Ovary (tissue), 7 donors: ENCODE measurements at regions not wholly inside any gene's neighbourhood (a gene's known extent, or its start where the extent isn't known, plus 50 kb on each side); places are given as distances from the start of the nearest gene placed in this dataset.

Experiments used
- DNase-seq, 5 donors: peaks; one replicate each; pipeline ENCODE4 v3.0.0-alpha.2; 2019 to 2020
- H3K27ac ChIP-seq, 2 donors: fragments of 200-600 bp; one replicate each; pipeline versions ENCODE4 v1.5.1 to v1.8.0; 2019 to 2022
- H3K27me3 ChIP-seq: fragments of 200-600 bp; one replicate; pipeline ENCODE4 v1.8.0; 2022
- H3K36me3 ChIP-seq: fragments of 200-600 bp; sonication (generic); one replicate; pipeline ENCODE4 v1.5.1; 2019
- H3K4me1 ChIP-seq: one replicate; pipeline ENCODE4 v1.8.1; 2013; ENCODE audit warnings: mild to moderate bottlenecking, moderate library complexity; ENCODE audit not compliant: insufficient read depth
- H3K4me3 ChIP-seq: fragments of 200-600 bp; sonication (generic); one replicate; pipeline ENCODE4 v1.5.1; 2017
- H3K9me3 ChIP-seq, 2 donors: fragments of 200-600 bp in 1 of 2; sonication (generic) in 1 of 2; one replicate each; pipeline versions ENCODE4 v1.5.1 to v1.8.1; 2013 to 2019; ENCODE audit warnings: mild to moderate bottlenecking in 1 of 2, moderate library complexity in 1 of 2
- CTCF ChIP-seq, 3 donors: fragments of 450-650 bp in 2 of 3; fragments of 200-600 bp in 1 of 3; IDR thresholded peaks; one replicate each; pipeline versions ENCODE4 v1.5.1 to v1.8.0; 2016 to 2022; ENCODE audit warnings: antibody characterized with exemption in 3 of 3, mild to moderate bottlenecking in 1 of 3
- EP300 ChIP-seq: sonication (generic); formaldehyde crosslinking; IDR thresholded peaks from one replicate; pipeline ENCODE4 v1.6.1; 2017; ENCODE audit warnings: antibody characterized with exemption
- POLR2A ChIP-seq: fragments of 450-650 bp; IDR thresholded peaks from one replicate; pipeline ENCODE4 v1.6.1; 2017; ENCODE audit warnings: antibody characterized with exemption, mild to moderate bottlenecking, moderate library complexity
- WGBS, 3 donors: extraction: QIAGEN DNeasy Blood & Tissue Kit in 1 of 3; methylation state at CpG; one replicate each; pipeline versions ENCODE4 v1.1.5 to v1.1.7; 2013 to 2017; 5-methylcytosine and 5-hydroxymethylcytosine counted together
- intact Hi-C, 4 donors: fragments of 100-400 bp; cut with DNase I; formaldehyde crosslinking; loops; one replicate each; pipeline versions ENCODE4 v1.11.0 to v1.15.1; 2022 to 2023
- donor health status: DM: no; HTN: no; CAD: no; lungs with moderate emphysema.
- donor health status: DM: no; HTN: no; CAD: no.
- donor health status: Bipolar disorder and iron deficiency.
- donor health status: DM: no; HTN: no; CAD: no.
- donor health status: DM: yes; HTN: yes; CAD: no.

- Histone ChIP-seq H3K27me3 (no peaks in the 10 kb centered on the region), H3K4me3 (no peak overlapping the region), H3K4me1 (peaks cover 1% of the 10 kb centered on the region), H3K9me3 (no peaks in the 10 kb centered on the region), H3K36me3 (no peaks in the 10 kb centered on the region), H3K27ac (no peak overlapping the region)
- intact Hi-C loops: no loop called here
- 75 to 81% (median 77%) methylated on average over 4 of the region's 4 CpGs for WGBS, 3 donors
- no peak for DNase-seq
- TF ChIP-seq POLR2A (no peak), EP300 (no peak), CTCF (IDR thresholded peaks at IDR 0.05) (no peak)
Observed at GRCh38 chr5:106306313-106307028, 1364.3 kb downstream of the EFNA5 start.

- intact Hi-C loops: no loop called here
- H3K9me3 ChIP-seq: no peaks in the 10 kb centered on the region
- WGBS, 3 donors: 81 to 87% (median 84%) methylated on average over 2 of the region's 2 CpGs
- DNase-seq: no peak
- H3K4me3 ChIP-seq: no peak overlapping the region
- no peak for TF ChIP-seq CTCF (IDR thresholded peaks at IDR 0.05)
- TF ChIP-seq EP300: no peak
- TF ChIP-seq POLR2A: no peak
- no peaks in the 10 kb centered on the region for H3K4me1 ChIP-seq
- no peaks in the 10 kb centered on the region for H3K36me3 ChIP-seq
- no peaks in the 10 kb centered on the region for H3K27me3 ChIP-seq
- H3K27ac ChIP-seq: no peak overlapping the region
Observed at GRCh38 chr5:106303911-106304310, 1366.8 kb downstream of the EFNA5 start.

GRCh38 chr5:106292654-106293053 is 1378.1 kb downstream of the EFNA5 start:
- no peaks in the 10 kb centered on the region for H3K27me3 ChIP-seq
- no peak for DNase-seq
- H3K4me1 ChIP-seq: no peaks in the 10 kb centered on the region
- H3K36me3 ChIP-seq: no peaks in the 10 kb centered on the region
- TF ChIP-seq EP300: no peak
- TF ChIP-seq CTCF (IDR thresholded peaks at IDR 0.05): no peak
- no peak for TF ChIP-seq POLR2A
- H3K4me3 ChIP-seq: no peak overlapping the region
- 29 to 50% (median 36%) methylated on average over 2 of the region's 2 CpGs for WGBS, 3 donors
- no peaks in the 10 kb centered on the region for H3K9me3 ChIP-seq
- intact Hi-C loops: no loop called here
- H3K27ac ChIP-seq: no peak overlapping the region

- no peaks in the 10 kb centered on the region for H3K9me3 ChIP-seq
- H3K4me3 ChIP-seq: no peak overlapping the region
- no peaks in the 10 kb centered on the region for H3K27me3 ChIP-seq
- H3K4me1 ChIP-seq: no peaks in the 10 kb centered on the region
- TF ChIP-seq EP300: no peak
- TF ChIP-seq POLR2A: no peak
- TF ChIP-seq CTCF (IDR thresholded peaks at IDR 0.05): no peak
- no peak overlapping the region for H3K27ac ChIP-seq
- 73 to 90% (median 78%) methylated on average over 1 of the region's 1 CpG for WGBS, 3 donors
- no peak for DNase-seq
- no peaks in the 10 kb centered on the region for H3K36me3 ChIP-seq
- intact Hi-C loops: no loop called here
Observed at GRCh38 chr5:106290841-106291240, 1379.9 kb downstream of the EFNA5 start.
